ENCODE measurements at regions not wholly inside any gene's neighbourhood (a gene's known extent, or its start where the extent isn't known, plus 50 kb on each side); places are given as distances from the start of the nearest gene placed in this dataset.

DNA sequence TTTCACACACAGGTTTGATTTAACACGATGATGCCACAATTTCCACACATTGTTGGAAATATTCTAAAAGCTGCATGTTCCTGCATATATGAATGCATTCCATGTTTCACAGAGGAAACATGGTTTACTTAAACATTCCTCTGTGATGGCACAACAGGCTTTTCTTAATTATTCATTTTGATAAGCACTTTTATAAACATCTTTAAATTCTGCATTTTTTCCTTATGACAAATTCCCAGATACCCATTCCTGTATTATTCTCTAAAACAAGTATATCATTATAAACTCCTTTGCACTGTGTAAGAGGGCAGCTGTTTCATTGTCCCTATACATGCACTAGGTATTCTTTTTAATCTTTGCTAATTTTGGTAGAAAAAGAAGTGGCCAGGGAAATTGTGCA, 532.3 kb downstream of the SOX6 start:
- TF ChIP-seq SIN3A (IDR thresholded peaks at IDR 0.05; ENCODE audit: borderline replicate concordance, insufficient read depth, low read depth, low read length) (no peak), TCF7L2 (IDR thresholded peaks at IDR 0.05; ENCODE audit: low read depth, low read length) (no peak), REST (IDR thresholded peaks at IDR 0.05; ENCODE audit: insufficient read depth in 1 of 2, low read depth in 2 of 2, low read length in 1 of 2) (no peak), POLR2AphosphoS5 (IDR thresholded peaks at IDR 0.05; ENCODE audit: low read depth, low read length) (no peak)
- TF ChIP-seq, protein P1, sequence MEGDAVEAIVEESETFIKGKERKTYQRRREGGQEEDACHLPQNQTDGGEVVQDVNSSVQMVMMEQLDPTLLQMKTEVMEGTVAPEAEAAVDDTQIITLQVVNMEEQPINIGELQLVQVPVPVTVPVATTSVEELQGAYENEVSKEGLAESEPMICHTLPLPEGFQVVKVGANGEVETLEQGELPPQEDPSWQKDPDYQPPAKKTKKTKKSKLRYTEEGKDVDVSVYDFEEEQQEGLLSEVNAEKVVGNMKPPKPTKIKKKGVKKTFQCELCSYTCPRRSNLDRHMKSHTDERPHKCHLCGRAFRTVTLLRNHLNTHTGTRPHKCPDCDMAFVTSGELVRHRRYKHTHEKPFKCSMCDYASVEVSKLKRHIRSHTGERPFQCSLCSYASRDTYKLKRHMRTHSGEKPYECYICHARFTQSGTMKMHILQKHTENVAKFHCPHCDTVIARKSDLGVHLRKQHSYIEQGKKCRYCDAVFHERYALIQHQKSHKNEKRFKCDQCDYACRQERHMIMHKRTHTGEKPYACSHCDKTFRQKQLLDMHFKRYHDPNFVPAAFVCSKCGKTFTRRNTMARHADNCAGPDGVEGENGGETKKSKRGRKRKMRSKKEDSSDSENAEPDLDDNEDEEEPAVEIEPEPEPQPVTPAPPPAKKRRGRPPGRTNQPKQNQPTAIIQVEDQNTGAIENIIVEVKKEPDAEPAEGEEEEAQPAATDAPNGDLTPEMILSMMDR (IDR thresholded peaks at IDR 0.05), result no peak
- POLR2A ChIA-PET, result no interaction called here

DNA sequence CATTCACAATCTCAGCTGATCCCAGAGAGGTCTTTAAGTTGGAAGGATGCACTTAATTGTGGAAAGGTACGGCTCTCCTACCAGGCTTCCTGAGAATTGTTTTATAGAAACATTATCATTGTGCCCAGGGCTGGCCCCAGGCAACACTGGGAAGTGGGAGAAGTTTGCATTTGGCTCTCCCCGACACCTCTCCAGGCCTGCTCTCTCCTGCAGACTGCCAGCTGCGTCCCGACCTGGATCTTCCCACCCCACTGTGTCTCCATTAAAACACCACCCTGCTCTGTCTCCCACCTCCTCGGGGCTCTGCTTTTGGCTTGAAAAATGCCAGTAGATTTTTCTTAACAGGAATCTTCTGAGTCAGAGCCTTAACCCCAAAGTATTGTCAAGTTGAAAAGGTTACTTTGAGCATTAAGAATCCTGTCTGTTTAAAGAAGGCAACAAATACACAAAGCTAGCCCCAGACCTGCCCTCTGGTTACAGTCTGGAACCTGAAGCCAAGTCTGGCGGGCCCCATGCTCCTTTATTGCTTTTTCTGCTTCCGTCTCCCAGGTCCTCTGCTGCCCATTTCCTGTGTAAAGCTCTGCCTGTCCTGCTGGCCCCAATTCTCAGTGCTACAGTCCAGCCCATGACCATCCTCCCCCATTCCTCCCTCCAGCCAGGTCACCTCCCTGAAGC, 530.2 kb downstream of the SOX6 start:
- no peak for ATAC-seq
- no peaks in the 10 kb centered on the region; the same call in 1 of the 2 replicates for H3K27me3 ChIP-seq (ENCODE audit: control insufficient read depth, insufficient read depth, low read length)
- TF ChIP-seq REST (IDR thresholded peaks at IDR 0.05; ENCODE audit: insufficient read depth in 1 of 2, low read depth in 2 of 2, low read length in 1 of 2) (no peak), SIN3A (IDR thresholded peaks at IDR 0.05; ENCODE audit: borderline replicate concordance, insufficient read depth, low read depth, low read length) (no peak), TCF7L2 (IDR thresholded peaks at IDR 0.05; ENCODE audit: low read depth, low read length) (no peak), POLR2AphosphoS5 (IDR thresholded peaks at IDR 0.05; ENCODE audit: low read depth, low read length) (no peak)
- TF ChIP-seq, protein P1 (IDR thresholded peaks at IDR 0.05), result no peak
- BruUV-seq (replicated peaks), result no TSS peak
- H3K27ac ChIP-seq (ENCODE audit: low read length), result no peak overlapping the region
- intact Hi-C loops (cut with micrococcal nuclease; ENCODE audit: unreplicated experiment), result no loop called here
- H3K36me3 ChIP-seq (ENCODE audit: control insufficient read depth, insufficient read depth, low read length), result no peaks in the 10 kb centered on the region
- H3K9me3 ChIP-seq (ENCODE audit: control insufficient read depth, insufficient read depth, low read depth, low read length), result no peaks in the 10 kb centered on the region
- POLR2A ChIA-PET, result no interaction called here
- no peaks in the 10 kb centered on the region for H3K4me1 ChIP-seq (ENCODE audit: control insufficient read depth, insufficient read depth, low read length)
- in situ Hi-C loops (cut with HindIII; ENCODE audit: low pct_unique_long_range_greater_than_20kb, low sequenced_read_pairs), result no loop called here
- H3K4me3 ChIP-seq (ENCODE audit: low read depth in 2 of 2, low read length in 2 of 2), result no peak overlapping the region
- CTCF ChIA-PET, result no interaction called here
- DNase-seq (ENCODE audit: low read depth, low spot score), result no peak

More for the DNA sequence above, 532.3 kb downstream of the SOX6 start:
- Histone ChIP-seq H3K4me3 (ENCODE audit: low read depth in 2 of 2, low read length in 2 of 2) (no peak overlapping the region), H3K27me3 (ENCODE audit: control insufficient read depth, insufficient read depth, low read length) (no peaks in the 10 kb centered on the region; the same call in 1 of the 2 replicates), H3K9me3 (ENCODE audit: control insufficient read depth, insufficient read depth, low read depth, low read length) (no peaks in the 10 kb centered on the region), H3K4me1 (ENCODE audit: control insufficient read depth, insufficient read depth, low read length) (no peaks in the 10 kb centered on the region), H3K36me3 (ENCODE audit: control insufficient read depth, insufficient read depth, low read length) (no peaks in the 10 kb centered on the region), H3K27ac (ENCODE audit: low read length) (no peak overlapping the region)
- DNase-seq (ENCODE audit: low read depth, low spot score) (no peak), ATAC-seq (no peak)
- intact Hi-C loops (cut with micrococcal nuclease; ENCODE audit: unreplicated experiment) (loop anchor here (5.0 kb wide), 1 partner anchor 788 kb away; no protein-coding TSS in a partner anchor), in situ Hi-C loops (cut with HindIII; ENCODE audit: low pct_unique_long_range_greater_than_20kb, low sequenced_read_pairs) (no loop called here)
- no TSS peak for BruUV-seq (replicated peaks)
- CTCF ChIA-PET, result no interaction called here

Measured in Panc1 (cell line).